Uterus (tissue), 3 donors: ENCODE measurements at regions not wholly inside any gene's neighbourhood (a gene's known extent, or its start where the extent isn't known, plus 50 kb on each side); places are given as distances from the start of the nearest gene placed in this dataset.

Experiments
- DNase-seq, 2 donors: peaks; one replicate each; pipeline ENCODE4 v3.0.0-alpha.2; 2019 to 2020
- H3K27ac ChIP-seq, 2 donors: fragments of 200-600 bp; sonication (generic); 1 replicate in 1 of 2; 2 replicates in 1 of 2; pipeline ENCODE4 v1.5.1; 2016 to 2018
- H3K27me3 ChIP-seq, 2 donors: fragments of 200-600 bp; sonication (generic); one replicate each; pipeline ENCODE4 v1.5.1; 2018 to 2019; ENCODE audit warnings: control low read depth in 1 of 2
- H3K36me3 ChIP-seq, 2 donors: fragments of 200-600 bp; sonication (generic); one replicate each; pipeline ENCODE4 v1.5.1; 2019; ENCODE audit warnings: control low read depth in 1 of 2
- H3K4me1 ChIP-seq, 2 donors: fragments of 200-600 bp; sonication (generic); one replicate each; pipeline ENCODE4 v1.5.1; 2018 to 2019; ENCODE audit warnings: control low read depth in 1 of 2
- H3K4me3 ChIP-seq, 2 donors: fragments of 200-600 bp; sonication (generic); 1 replicate in 1 of 2; 2 replicates in 1 of 2; pipeline ENCODE4 v1.5.1; 2018 to 2019; ENCODE audit warnings: mild to moderate bottlenecking in 1 of 2
- H3K9me3 ChIP-seq, 2 donors: fragments of 200-600 bp; sonication (generic); one replicate each; pipeline ENCODE4 v1.5.1; 2019; ENCODE audit warnings: control low read depth in 1 of 2
- POLR2A ChIP-seq, 2 donors: fragments of 450-650 bp; IDR thresholded peaks; one replicate each; pipeline ENCODE4 v1.6.1; 2016; ENCODE audit warnings: antibody characterized with exemption in 2 of 2, mild to moderate bottlenecking in 1 of 2, moderate library complexity in 1 of 2
- intact Hi-C: fragments of 100-400 bp; cut with DNase I; formaldehyde crosslinking; loops from one replicate; pipeline ENCODE4 v1.15.1; 2023; ENCODE audit warnings: low total_unique reads
- TF ChIP-seq, protein P1 (sequence below), 4 experiments: fragments of 200-600 bp in 2 of 4; fragments of 450-650 bp in 2 of 4; sonication (generic) in 2 of 4; IDR thresholded peaks; one replicate each; pipeline ENCODE4 v1.5.1; 2016 to 2019; ENCODE audit warnings: antibody characterized with exemption in 4 of 4, mild to moderate bottlenecking in 2 of 4, moderate library complexity in 1 of 4
- donor health status: DM: yes; HTN: yes; CAD: no.

GRCh38 chr19:27911122-27911898 lies 1301.6 kb downstream of the UQCRFS1 start:
- H3K27me3 ChIP-seq: no peaks in the 10 kb centered on the region
- no peaks in the 10 kb centered on the region for H3K36me3 ChIP-seq
- DNase-seq: no peak
- TF ChIP-seq, protein P1, sequence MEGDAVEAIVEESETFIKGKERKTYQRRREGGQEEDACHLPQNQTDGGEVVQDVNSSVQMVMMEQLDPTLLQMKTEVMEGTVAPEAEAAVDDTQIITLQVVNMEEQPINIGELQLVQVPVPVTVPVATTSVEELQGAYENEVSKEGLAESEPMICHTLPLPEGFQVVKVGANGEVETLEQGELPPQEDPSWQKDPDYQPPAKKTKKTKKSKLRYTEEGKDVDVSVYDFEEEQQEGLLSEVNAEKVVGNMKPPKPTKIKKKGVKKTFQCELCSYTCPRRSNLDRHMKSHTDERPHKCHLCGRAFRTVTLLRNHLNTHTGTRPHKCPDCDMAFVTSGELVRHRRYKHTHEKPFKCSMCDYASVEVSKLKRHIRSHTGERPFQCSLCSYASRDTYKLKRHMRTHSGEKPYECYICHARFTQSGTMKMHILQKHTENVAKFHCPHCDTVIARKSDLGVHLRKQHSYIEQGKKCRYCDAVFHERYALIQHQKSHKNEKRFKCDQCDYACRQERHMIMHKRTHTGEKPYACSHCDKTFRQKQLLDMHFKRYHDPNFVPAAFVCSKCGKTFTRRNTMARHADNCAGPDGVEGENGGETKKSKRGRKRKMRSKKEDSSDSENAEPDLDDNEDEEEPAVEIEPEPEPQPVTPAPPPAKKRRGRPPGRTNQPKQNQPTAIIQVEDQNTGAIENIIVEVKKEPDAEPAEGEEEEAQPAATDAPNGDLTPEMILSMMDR (IDR thresholded peaks at IDR 0.05): no peak
- no peak for TF ChIP-seq POLR2A (IDR thresholded peaks at IDR 0.05)
- H3K27ac ChIP-seq: no peak overlapping the region
- no peak overlapping the region for H3K4me3 ChIP-seq
- no peaks in the 10 kb centered on the region for H3K9me3 ChIP-seq
- intact Hi-C loops: no loop called here
- no peaks in the 10 kb centered on the region for H3K4me1 ChIP-seq

- Histone ChIP-seq H3K27me3 (no peaks in the 10 kb centered on the region), H3K9me3 (no peaks in the 10 kb centered on the region), H3K36me3 (no peaks in the 10 kb centered on the region), H3K27ac (no peak overlapping the region), H3K4me3 (no peak overlapping the region), H3K4me1 (no peaks in the 10 kb centered on the region)
- TF ChIP-seq, protein P1 (IDR thresholded peaks at IDR 0.05): no peak
- TF ChIP-seq POLR2A (IDR thresholded peaks at IDR 0.05): no peak
- no peak for DNase-seq
- intact Hi-C loops: no loop called here
Observed at GRCh38 chr19:27909861-27910260, 1303.1 kb downstream of the UQCRFS1 start.

DNA sequence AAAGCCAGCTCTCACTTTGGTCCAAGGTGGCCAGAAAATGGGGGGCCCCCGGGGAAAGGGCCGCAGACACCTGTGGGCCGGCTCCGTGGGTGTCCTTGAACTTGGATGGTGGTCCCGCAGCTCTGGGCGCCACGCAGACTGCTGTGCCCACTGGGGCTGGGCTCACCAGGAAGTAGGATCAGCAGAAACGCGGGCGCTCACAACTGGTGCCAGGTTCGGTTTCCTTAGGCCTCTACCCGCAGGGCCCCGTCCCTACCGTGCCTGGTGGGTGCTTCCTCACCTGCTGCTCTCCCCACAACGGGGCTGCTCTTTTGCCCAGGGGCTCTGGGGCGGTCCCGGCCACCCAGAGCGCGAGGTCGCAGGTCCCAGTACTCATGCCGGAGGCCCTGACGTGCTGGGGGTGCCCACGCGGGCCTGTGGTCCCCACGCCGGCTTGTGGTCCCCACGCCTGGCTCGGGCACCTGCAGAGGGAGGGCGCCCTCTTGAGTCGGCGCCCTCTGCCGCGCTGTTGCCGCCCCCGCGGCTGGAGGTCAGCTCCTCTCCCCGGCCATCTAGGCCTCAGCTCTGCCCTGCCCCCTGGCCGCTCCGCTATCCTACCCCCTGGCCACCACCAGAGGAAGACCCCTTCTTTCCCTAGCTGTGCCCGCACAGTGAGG lies 1303.6 kb downstream of the UQCRFS1 start:
- H3K27me3 ChIP-seq: no peaks in the 10 kb centered on the region
- H3K36me3 ChIP-seq: no peaks in the 10 kb centered on the region
- no peaks in the 10 kb centered on the region for H3K4me1 ChIP-seq
- H3K9me3 ChIP-seq: no peaks in the 10 kb centered on the region
- no peak overlapping the region for H3K27ac ChIP-seq
- no peak for DNase-seq
- H3K4me3 ChIP-seq: no peak overlapping the region
- intact Hi-C loops: no loop called here
- TF ChIP-seq, protein P1 (IDR thresholded peaks at IDR 0.05): no peak
- TF ChIP-seq POLR2A (IDR thresholded peaks at IDR 0.05): no peak

DNA sequence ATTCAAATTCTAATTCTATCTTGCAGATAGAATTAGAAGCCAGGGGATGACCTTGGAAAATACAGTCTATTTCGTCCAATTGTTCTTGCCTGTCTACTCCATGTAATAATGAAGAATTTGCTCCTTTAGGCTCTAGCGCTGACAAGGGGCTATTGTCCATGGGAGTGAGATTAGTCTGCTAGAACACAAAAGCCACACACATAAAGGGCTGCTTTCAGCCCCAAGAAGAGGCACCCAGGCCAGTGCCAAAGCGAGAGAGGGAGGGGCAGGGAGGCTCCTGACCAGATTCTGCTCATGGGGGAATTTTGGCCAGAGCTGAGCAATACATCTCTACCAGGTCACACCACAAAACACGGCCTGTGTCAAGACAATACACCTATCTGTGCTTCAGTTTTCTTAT lies 1306.9 kb downstream of the UQCRFS1 start:
- intact Hi-C loops: no loop called here
- Histone ChIP-seq H3K9me3 (no peaks in the 10 kb centered on the region), H3K27me3 (no peaks in the 10 kb centered on the region), H3K4me3 (no peak overlapping the region), H3K27ac (no peak overlapping the region), H3K4me1 (no peaks in the 10 kb centered on the region), H3K36me3 (no peaks in the 10 kb centered on the region)
- DNase-seq: no peak
- TF ChIP-seq, protein P1 (IDR thresholded peaks at IDR 0.05): no peak
- no peak for TF ChIP-seq POLR2A (IDR thresholded peaks at IDR 0.05)

DNA sequence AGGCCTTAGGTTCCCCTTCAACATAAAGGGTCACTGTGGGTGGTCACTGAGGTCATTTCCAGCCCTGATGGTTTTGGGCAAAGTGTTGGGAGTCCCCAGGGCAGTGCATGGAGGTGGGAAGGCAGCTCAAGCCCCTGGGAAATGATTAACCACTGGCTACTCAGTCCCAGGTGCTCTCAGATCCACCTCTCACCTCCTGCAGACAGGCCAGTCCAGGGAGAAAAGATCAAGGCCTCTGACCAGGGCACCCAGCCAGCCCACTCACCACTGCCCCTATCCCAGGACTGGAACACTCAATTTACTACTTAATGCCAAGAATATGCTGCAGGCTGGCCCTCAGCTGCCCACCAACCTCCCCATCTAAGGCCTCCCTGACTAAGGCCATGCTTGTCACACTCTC lies 1307.9 kb downstream of the UQCRFS1 start:
- no peaks in the 10 kb centered on the region for H3K4me1 ChIP-seq
- intact Hi-C loops: no loop called here
- DNase-seq: no peak
- no peak overlapping the region for H3K27ac ChIP-seq
- H3K36me3 ChIP-seq: no peaks in the 10 kb centered on the region
- H3K4me3 ChIP-seq: no peak overlapping the region
- H3K27me3 ChIP-seq: no peaks in the 10 kb centered on the region
- no peaks in the 10 kb centered on the region for H3K9me3 ChIP-seq
- TF ChIP-seq POLR2A (IDR thresholded peaks at IDR 0.05): no peak
- TF ChIP-seq, protein P1 (IDR thresholded peaks at IDR 0.05): no peak
